GM12865 (cell line): ENCODE measurements at regions not wholly inside any gene's neighbourhood (a gene's known extent, or its start where the extent isn't known, plus 50 kb on each side); places are given as distances from the start of the nearest gene placed in this dataset.
"Not testable (repeated sequence)": the region's sequence is repeated elsewhere in the genome, so short reads cannot be mapped to it uniquely, and the experiment has no call there.

Experiments
- DNase-seq: peaks from one replicate; pipeline ENCODE4 v3.0.0; 2010; ENCODE audit warnings: low read depth
- H3K4me3 ChIP-seq: 2 replicates; pipeline ENCODE4 v1.5.1; 2011; ENCODE audit warnings: mild to moderate bottlenecking, low read depth, low read length, control low read depth
- TF ChIP-seq, protein P1 (sequence below): IDR thresholded peaks from 2 replicates; pipeline ENCODE4 v1.5.1; 2011; ENCODE audit warnings: low read length, control low read depth, low read depth, inconsistent platforms; ENCODE audit not compliant: insufficient read depth; ENCODE audit errors: missing control alignments

DNA sequence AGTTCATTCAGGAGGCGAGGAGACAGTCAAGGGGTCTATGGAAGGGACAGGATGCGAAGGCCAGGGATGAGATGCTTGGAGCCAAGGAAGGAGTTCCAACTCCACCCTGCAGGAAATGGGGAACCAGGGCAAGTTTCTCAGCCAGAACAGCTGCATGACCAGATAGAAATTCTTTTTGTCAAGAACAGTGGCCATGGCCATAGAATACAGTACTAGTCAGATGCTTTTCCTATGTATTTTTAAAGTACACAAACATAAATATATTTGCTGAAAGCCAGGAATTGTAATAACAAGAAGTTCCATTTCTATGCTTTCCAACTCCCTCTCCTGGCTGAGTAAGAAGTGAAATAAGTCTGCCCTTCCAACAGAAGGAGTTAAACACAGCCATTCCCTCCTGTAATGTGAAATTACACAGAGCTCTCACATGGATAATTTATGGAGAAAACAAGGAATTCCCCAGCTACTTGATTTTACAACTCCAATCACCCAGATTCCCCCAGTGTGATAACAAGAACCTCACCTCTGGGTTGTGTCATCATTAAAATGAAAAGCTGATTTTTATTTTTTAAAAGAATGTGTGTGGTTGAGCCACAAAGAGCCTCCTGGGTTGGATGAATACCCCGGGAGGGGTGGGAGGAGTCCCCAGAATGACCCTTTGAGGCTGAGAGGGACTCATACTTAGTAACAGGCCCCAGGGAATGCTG lies 124.6 kb upstream of the ARHGEF3 start:
- H3K4me3 ChIP-seq = no peak overlapping the region
- TF ChIP-seq, protein P1, sequence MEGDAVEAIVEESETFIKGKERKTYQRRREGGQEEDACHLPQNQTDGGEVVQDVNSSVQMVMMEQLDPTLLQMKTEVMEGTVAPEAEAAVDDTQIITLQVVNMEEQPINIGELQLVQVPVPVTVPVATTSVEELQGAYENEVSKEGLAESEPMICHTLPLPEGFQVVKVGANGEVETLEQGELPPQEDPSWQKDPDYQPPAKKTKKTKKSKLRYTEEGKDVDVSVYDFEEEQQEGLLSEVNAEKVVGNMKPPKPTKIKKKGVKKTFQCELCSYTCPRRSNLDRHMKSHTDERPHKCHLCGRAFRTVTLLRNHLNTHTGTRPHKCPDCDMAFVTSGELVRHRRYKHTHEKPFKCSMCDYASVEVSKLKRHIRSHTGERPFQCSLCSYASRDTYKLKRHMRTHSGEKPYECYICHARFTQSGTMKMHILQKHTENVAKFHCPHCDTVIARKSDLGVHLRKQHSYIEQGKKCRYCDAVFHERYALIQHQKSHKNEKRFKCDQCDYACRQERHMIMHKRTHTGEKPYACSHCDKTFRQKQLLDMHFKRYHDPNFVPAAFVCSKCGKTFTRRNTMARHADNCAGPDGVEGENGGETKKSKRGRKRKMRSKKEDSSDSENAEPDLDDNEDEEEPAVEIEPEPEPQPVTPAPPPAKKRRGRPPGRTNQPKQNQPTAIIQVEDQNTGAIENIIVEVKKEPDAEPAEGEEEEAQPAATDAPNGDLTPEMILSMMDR = no peak
- DNase-seq = no peak

DNA sequence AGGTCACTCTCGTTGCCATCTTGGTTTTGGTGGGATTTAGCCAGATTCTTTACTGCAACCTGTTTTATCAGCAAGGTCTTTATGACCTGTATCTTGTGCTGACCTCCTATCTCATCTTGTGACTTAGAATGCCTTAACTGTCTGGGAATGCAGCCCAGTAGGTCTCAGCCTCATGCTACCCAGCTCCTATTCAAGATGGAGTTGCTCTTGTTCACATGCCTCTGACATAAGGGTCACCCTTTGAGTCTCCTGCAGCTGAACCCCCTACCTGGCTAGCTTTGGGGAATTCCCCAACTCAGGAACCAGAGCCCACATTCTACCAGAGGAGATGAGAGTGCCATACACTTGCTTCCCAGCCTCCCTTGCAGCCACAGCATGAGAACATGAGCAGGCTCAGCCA lies 123.0 kb upstream of the ARHGEF3 start:
- DNase-seq, H3K4me3 ChIP-seq: not testable (repeated sequence)

DNA sequence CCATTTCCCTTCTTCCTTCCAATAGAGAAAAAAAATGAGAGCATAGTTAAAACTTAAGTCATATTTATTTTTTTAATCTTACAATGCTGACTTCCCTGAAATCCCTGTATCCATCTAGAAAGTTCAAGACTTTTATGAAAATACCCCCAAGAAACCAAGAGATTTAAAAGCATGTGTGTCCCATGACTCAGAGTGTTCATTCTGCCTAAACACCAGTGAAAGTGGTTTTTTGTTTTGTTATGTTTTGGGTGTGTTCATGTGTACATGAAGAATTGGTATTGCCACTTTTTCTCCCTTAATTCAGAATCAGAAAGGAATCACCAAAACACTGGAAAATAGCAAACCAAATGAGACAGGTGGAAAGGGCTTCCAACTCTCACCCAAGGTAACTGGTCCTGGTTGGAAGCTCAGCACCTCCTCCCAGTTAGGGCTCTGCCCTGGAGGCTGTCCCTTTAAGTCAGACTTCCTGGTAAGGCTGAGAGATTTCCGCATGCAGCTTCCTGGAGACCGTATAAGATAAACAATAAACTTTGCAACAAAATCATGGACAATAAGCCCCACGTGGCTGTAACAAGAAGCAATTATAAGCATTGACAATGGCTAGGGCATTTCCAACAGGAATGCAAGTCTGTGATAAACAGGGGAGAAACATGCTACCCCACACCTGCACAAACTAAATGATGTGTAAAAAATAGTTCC lies 121.9 kb upstream of the ARHGEF3 start:
- DNase-seq = no peak
- no peak overlapping the region for H3K4me3 ChIP-seq
- TF ChIP-seq, protein P1 = no peak

DNA sequence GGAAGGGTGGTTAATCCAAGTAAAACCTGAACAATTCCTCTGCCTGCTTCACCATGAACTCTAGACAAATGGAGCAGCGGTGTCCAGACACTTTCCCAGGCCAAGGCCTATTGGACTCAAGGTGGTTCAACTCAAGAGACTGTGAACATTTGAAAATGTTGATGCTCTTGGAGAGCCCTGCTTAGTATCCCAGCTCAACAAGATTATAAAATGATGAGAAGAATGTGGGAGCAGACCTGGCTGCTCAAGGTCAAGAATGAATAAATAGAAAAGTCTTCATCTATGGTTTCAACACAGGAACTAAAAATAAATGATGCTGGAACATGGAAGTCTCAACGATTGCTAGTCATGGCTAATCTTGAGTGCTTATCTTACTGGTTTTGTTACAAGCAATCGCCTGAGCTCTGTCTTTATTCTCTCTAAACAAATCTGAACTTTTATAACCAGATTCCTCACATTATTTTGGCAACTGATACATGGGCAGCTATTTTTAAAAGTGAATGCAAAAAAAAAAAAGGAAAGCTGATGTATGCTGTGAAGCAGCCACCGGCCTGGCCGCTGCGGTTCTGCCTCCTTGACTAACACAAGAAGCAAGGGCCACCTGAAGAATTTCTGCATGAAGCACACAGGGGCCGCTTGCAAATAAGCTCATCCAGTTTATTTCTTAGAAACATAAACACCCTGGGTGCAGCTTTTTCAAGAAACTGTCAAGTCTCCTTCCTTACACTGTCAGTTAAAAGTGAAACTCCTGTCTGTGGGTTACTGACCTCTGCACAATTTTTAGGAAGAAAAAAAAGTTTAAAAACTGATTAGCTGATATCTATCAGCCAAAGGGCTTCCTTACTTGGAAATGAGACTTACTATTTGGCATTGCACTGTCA lies 120.1 kb upstream of the ARHGEF3 start:
- TF ChIP-seq, protein P1 = no peak
- peak; percentile 48 for DNase-seq

DNA sequence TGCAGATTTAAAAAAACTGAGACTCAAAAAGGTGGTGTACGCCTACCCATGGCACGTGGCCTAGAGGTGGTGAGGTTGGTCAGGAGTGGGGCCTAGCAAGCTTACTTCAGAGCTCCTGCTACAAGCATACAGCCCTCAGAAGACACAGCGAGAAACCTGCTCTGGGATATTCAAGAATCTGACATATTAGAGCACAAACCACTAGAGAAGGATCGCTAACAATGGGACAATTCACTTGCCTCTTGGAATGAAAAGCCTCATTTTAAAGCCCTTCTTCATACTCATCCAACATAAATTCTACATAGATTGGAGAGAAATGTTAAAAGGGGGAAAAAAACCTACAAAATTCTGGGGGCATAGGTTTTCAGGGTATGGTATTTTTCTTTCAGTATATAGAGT lies 118.0 kb upstream of the ARHGEF3 start:
- no peak overlapping the region for H3K4me3 ChIP-seq
- TF ChIP-seq, protein P1 = no peak
- no peak for DNase-seq

More for the DNA sequence above, 120.1 kb upstream of the ARHGEF3 start:
- H3K4me3 ChIP-seq = no peak overlapping the region

DNA sequence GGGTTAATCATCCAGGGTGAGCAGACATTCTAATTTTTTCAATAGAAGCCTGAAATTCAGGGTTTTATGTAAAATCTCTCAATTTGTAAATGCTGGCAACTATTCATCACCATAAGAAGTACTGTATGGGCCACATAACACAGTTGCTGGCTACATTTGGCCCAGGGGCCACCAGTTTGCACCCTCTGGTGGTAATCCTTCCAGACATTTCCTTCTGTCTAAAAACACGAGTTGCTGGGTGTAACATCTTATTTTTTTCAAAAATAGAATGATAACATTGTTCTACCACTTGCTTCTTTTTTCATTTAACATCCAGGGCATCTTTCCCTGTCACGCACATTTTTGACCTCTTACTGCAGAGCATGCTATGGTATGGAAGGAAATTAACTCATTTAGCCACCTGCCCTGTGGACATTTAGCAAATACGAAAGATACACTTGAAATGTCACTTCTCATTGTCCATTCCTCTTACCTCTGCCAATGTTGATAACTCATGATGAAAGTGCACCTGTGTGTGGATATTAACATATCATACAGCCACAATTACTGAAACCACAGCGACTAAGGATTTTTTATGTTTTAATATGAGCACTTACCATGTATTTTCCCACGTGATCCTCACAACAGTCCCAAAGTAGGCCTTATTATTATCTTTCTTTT lies 117.5 kb upstream of the ARHGEF3 start:
- DNase-seq = no peak
- no peak overlapping the region for H3K4me3 ChIP-seq
- TF ChIP-seq, protein P1 = no peak
